OCI-LY3 (cell line): ENCODE measurements at regions not wholly inside any gene's neighbourhood (a gene's known extent, or its start where the extent isn't known, plus 50 kb on each side); places are given as distances from the start of the nearest gene placed in this dataset.
A peak's percentile ranks its signal among the peaks of the same experiment; 100 is the strongest.

Experiments used
- H2AFZ ChIP-seq: fragments of 200-600, 300-600 bp; shearing (Covaris generic); 2 replicates; pipeline ENCODE4 v1.6.0; 2014; ENCODE audit warnings: antibody characterized with exemption, low read depth, low read length
- H3K27ac ChIP-seq: fragments of 200-600, 300-600 bp; sonication (generic); 2 replicates; pipeline ENCODE4 v1.5.1; 2014; ENCODE audit warnings: mild to moderate bottlenecking, low read length, moderate library complexity, mixed read lengths
- H3K27me3 ChIP-seq: fragments of 200-600, 300-600 bp; sonication (generic); 2 replicates; pipeline ENCODE4 v1.6.1; 2014; ENCODE audit warnings: low read depth, low read length, mixed read lengths
- H3K36me3 ChIP-seq: fragments of 200-600, 300-600 bp; sonication (generic); replicated peaks from 2 replicates; pipeline ENCODE3; 2014; ENCODE audit warnings: low read depth, low read length, mixed read lengths
- H3K4me1 ChIP-seq: fragments of 300-600, 200-600 bp; sonication (generic); 2 replicates; pipeline ENCODE4 v1.6.1; 2014; ENCODE audit warnings: low read length, mixed read lengths
- H3K4me2 ChIP-seq: fragments of 200-600, 300-600 bp; sonication (generic); 2 replicates; pipeline ENCODE4 v1.6.1; 2014; ENCODE audit warnings: low read length, mixed read lengths
- H3K4me3 ChIP-seq: fragments of 300-600, 200-600 bp; sonication (generic); 2 replicates; pipeline ENCODE4 v1.5.1; 2014; ENCODE audit warnings: antibody characterized with exemption, mild to moderate bottlenecking, low read length, moderate library complexity
- H3K79me2 ChIP-seq: fragments of 300-600, 200-600 bp; shearing (Covaris generic); 2 replicates; pipeline ENCODE4 v1.6.1; 2014; ENCODE audit warnings: mild to moderate bottlenecking, low read length, mixed read lengths
- H3K9ac ChIP-seq: fragments of 300-600, 200-600 bp; shearing (Covaris generic); 2 replicates; pipeline ENCODE4 v1.6.0; 2014; ENCODE audit warnings: mild to moderate bottlenecking, low read length, moderate library complexity
- H3K9me3 ChIP-seq: fragments of 200-600, 300-600 bp; shearing (Covaris generic); 2 replicates; pipeline ENCODE4 v1.6.1; 2014; ENCODE audit warnings: low read length, mixed read lengths; ENCODE audit not compliant: insufficient read depth
- H4K20me1 ChIP-seq: fragments of 200-600, 300-600 bp; sonication (generic); 2 replicates; pipeline ENCODE4 v1.6.1; 2016; ENCODE audit warnings: low read length, mixed read lengths; ENCODE audit not compliant: insufficient read depth
- EZH2phosphoT487 ChIP-seq: fragments of 200-600 bp; shearing (Covaris generic); IDR thresholded peaks from 2 replicates; pipeline ENCODE4 v1.6.1; 2018; ENCODE audit warnings: antibody characterized with exemption, mixed run types, low read depth
- TF ChIP-seq, protein P1 (sequence below): fragments of 200-600, 300-600 bp; sonication (generic); IDR thresholded peaks from 2 replicates; pipeline ENCODE4 v1.5.1; 2014; ENCODE audit warnings: antibody characterized with exemption, low read length, low read depth

DNA sequence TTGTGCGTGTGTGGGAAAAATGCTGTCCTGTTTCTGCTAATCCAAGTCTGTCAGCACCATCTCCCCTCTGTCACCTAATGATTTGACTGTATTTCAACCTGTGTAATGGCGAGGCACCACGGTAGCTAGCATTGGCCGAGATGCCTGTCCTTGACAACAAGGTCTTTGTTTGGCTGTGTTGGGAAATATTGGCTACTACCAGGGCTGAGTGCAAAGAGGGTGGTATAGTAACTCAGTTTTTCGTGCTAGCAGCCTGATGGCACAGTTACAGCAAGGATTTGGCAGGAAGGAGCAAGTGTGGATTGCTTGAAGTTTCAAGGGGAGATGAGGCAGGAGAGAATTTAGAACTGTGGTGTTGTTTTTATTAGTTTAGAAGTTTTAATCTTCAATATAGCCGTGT is 440.3 kb upstream of the RGS6 start:
- Histone ChIP-seq H3K9ac (no peak overlapping the region), H4K20me1 (no peaks in the 10 kb centered on the region), H2AFZ (no peak overlapping the region), H3K9me3 (no peaks in the 10 kb centered on the region), H3K4me2 (no peak overlapping the region), H3K36me3 (peaks cover 7% of the 10 kb centered on the region), H3K27ac (no peak overlapping the region), H3K27me3 (no peaks in the 10 kb centered on the region), H3K4me3 (no peak overlapping the region), H3K4me1 (peaks cover 19% of the 10 kb centered on the region), H3K79me2 (peaks cover 11% of the 10 kb centered on the region; the same call in 1 of the 2 replicates)
- TF ChIP-seq, protein P1, sequence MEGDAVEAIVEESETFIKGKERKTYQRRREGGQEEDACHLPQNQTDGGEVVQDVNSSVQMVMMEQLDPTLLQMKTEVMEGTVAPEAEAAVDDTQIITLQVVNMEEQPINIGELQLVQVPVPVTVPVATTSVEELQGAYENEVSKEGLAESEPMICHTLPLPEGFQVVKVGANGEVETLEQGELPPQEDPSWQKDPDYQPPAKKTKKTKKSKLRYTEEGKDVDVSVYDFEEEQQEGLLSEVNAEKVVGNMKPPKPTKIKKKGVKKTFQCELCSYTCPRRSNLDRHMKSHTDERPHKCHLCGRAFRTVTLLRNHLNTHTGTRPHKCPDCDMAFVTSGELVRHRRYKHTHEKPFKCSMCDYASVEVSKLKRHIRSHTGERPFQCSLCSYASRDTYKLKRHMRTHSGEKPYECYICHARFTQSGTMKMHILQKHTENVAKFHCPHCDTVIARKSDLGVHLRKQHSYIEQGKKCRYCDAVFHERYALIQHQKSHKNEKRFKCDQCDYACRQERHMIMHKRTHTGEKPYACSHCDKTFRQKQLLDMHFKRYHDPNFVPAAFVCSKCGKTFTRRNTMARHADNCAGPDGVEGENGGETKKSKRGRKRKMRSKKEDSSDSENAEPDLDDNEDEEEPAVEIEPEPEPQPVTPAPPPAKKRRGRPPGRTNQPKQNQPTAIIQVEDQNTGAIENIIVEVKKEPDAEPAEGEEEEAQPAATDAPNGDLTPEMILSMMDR = no peak
- TF ChIP-seq EZH2phosphoT487 = no peak

DNA sequence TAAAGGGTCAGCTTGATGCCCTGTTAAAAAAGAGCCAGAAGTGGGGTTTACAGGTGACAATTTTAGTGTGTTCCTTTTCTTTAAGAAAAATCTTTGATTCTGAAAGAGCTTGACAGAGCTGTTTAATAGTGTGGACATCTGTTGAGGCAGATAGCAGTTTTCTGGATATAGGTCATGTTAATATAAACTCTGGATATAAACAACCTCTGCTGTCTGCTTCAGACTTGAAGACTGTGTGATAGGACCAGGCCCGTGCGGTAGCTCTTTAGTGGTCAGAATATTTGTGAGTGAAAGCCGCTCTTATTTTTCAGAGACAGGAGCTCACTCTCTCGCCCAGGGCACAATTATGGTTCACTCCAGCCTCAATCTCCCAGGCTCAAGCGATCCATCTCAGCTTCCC is 439.9 kb upstream of the RGS6 start:
- Histone ChIP-seq H4K20me1 (no peaks in the 10 kb centered on the region), H3K4me3 (no peak overlapping the region), H3K36me3 (peaks cover 7% of the 10 kb centered on the region), H3K27ac (no peak overlapping the region), H3K4me2 (no peak overlapping the region), H3K9ac (no peak overlapping the region), H2AFZ (no peak overlapping the region), H3K9me3 (no peaks in the 10 kb centered on the region), H3K79me2 (peaks cover 11% of the 10 kb centered on the region; the same call in 1 of the 2 replicates), H3K4me1 (peaks cover 21% of the 10 kb centered on the region), H3K27me3 (no peaks in the 10 kb centered on the region)
- TF ChIP-seq, protein P1 = no peak
- TF ChIP-seq EZH2phosphoT487 = no peak

DNA sequence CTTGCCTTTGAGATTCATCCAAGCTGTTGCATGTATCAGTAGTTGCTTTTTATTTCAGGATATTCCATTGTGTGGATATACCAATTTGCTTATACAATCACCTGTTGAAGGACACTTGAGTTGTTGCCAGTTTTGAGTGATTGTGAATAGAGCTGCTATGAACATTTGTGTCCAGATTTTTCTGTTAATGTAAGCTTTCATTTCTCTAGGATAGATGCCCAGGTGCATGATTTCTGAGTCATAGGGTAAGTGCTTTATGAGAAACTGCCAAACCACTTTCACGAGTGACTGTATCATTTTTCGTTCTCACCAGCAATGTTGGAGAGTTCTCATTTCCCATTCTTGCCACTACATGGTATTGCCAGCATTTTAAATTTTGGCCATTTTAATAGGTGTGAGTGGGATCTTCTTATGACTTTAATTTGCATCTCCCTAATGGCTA is 434.6 kb upstream of the RGS6 start:
- H3K27ac ChIP-seq = peak overlapping the region; percentile 97
- H3K9ac ChIP-seq = peak overlapping the region; percentile 74; the same call in 1 of the 2 replicates
- H3K4me3 ChIP-seq = peak overlapping the region; percentile 58; the same call in 1 of the 2 replicates
- H3K79me2 ChIP-seq = peaks cover 26% of the 10 kb centered on the region; the same call in 1 of the 2 replicates
- H3K4me1 ChIP-seq = peaks cover 41% of the 10 kb centered on the region
- no peaks in the 10 kb centered on the region for H4K20me1 ChIP-seq
- no peak overlapping the region for H2AFZ ChIP-seq
- no peaks in the 10 kb centered on the region for H3K27me3 ChIP-seq
- TF ChIP-seq, protein P1 = no peak
- no peak for TF ChIP-seq EZH2phosphoT487
- peak overlapping the region; percentile 84 for H3K4me2 ChIP-seq
- H3K9me3 ChIP-seq = no peaks in the 10 kb centered on the region
- H3K36me3 ChIP-seq = peaks cover 4% of the 10 kb centered on the region

DNA sequence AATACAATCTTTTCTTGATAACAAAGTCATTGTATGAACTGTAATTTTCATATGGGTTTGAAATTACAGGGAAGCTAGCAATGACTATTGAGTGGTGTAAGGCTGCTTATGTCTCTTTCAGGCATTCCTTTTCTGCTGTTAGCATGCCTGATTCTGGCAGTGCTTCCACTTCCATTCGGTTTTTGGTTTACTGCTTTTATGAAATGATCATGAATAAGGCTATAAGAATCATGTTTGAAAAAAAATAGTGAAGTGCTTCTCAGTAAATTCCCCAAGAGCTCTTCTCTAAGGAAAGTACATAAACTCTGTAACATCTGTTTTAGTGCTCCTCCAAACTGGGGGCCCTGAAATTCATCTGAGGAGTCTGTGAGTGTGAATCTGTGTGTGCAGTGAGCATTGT is 434.0 kb upstream of the RGS6 start:
- H2AFZ ChIP-seq = no peak overlapping the region
- TF ChIP-seq, protein P1 = no peak
- no peak for TF ChIP-seq EZH2phosphoT487
- H4K20me1 ChIP-seq = no peaks in the 10 kb centered on the region
- H3K36me3 ChIP-seq = peaks cover 4% of the 10 kb centered on the region
- H3K27ac ChIP-seq = peak overlapping the region; percentile 97
- H3K9me3 ChIP-seq = no peaks in the 10 kb centered on the region
- peak overlapping the region; percentile 74 for H3K9ac ChIP-seq
- H3K4me2 ChIP-seq = peak overlapping the region; percentile 84
- H3K4me3 ChIP-seq = peak overlapping the region; percentile 58
- no peaks in the 10 kb centered on the region for H3K27me3 ChIP-seq
- peaks cover 26% of the 10 kb centered on the region; the same call in 1 of the 2 replicates for H3K79me2 ChIP-seq
- H3K4me1 ChIP-seq = peaks cover 41% of the 10 kb centered on the region
